H9 (cell line): ENCODE measurements at regions not wholly inside any gene's neighbourhood (a gene's known extent, or its start where the extent isn't known, plus 50 kb on each side); places are given as distances from the start of the nearest gene placed in this dataset.

Source experiments
- DNase-seq: peaks from one replicate; pipeline ENCODE4 v3.0.0-alpha.2; 2017
- H2AFZ ChIP-seq: one replicate; pipeline ENCODE4 v1.6.1; 2013; ENCODE audit warnings: mild to moderate bottlenecking, low read length, control low read depth, moderate library complexity
- H2AK5ac ChIP-seq: 2 replicates; pipeline ENCODE4 v1.6.1; 2013; ENCODE audit warnings: low read length, control low read depth, mixed read lengths; ENCODE audit not compliant: insufficient read length
- H2BK120ac ChIP-seq: one replicate; pipeline ENCODE4 v1.6.1; 2013; ENCODE audit warnings: low read depth, mild to moderate bottlenecking, low read length, control low read depth, inconsistent platforms; ENCODE audit not compliant: poor library complexity, severe bottlenecking
- H2BK12ac ChIP-seq: 2 replicates; pipeline ENCODE4 v1.6.1; 2013; ENCODE audit warnings: low read length, control low read depth, mixed read lengths, low read depth; ENCODE audit not compliant: insufficient read length
- H2BK15ac ChIP-seq: 2 replicates; pipeline ENCODE4 v1.6.1; 2013; ENCODE audit warnings: low read depth, low read length, control low read depth
- H2BK20ac ChIP-seq: one replicate; pipeline ENCODE4 v1.6.1; 2013; ENCODE audit warnings: low read depth, mild to moderate bottlenecking, low read length, control low read depth, inconsistent platforms; ENCODE audit not compliant: poor library complexity, severe bottlenecking
- H2BK5ac ChIP-seq: 2 replicates; pipeline ENCODE4 v1.6.1; 2013; ENCODE audit warnings: low read length, control low read depth, mixed read lengths; ENCODE audit not compliant: insufficient read length
- H3K14ac ChIP-seq: 2 replicates; pipeline ENCODE4 v1.6.1; 2013; ENCODE audit warnings: low read length, control low read depth; ENCODE audit not compliant: insufficient read depth
- H3K18ac ChIP-seq: 2 replicates; pipeline ENCODE4 v1.6.1; 2013; ENCODE audit warnings: low read depth, mild to moderate bottlenecking, mixed read lengths, low read length, control low read depth; ENCODE audit not compliant: insufficient read length
- H3K23ac ChIP-seq: 2 replicates; pipeline ENCODE4 v1.6.1; 2013; ENCODE audit warnings: low read length, control low read depth, mixed read lengths, low read depth; ENCODE audit not compliant: insufficient read length
- H3K23me2 ChIP-seq: 2 replicates; pipeline ENCODE4 v1.6.1; 2013; ENCODE audit warnings: low read depth, mild to moderate bottlenecking, mixed read lengths, low read length, control low read depth; ENCODE audit not compliant: insufficient read length, poor library complexity, severe bottlenecking
- H3K27ac ChIP-seq: 2 replicates; pipeline ENCODE4 v1.5.1; 2013; ENCODE audit warnings: low read length, control low read depth, mixed read lengths, low read depth; ENCODE audit not compliant: insufficient read length
- H3K27me3 ChIP-seq: 2 replicates; pipeline ENCODE4 v1.6.1; 2013; ENCODE audit warnings: low read length, control low read depth, inconsistent platforms; ENCODE audit not compliant: insufficient read depth
- H3K4ac ChIP-seq: 2 replicates; pipeline ENCODE4 v1.6.1; 2013; ENCODE audit warnings: low read depth, mild to moderate bottlenecking, control low read depth, inconsistent platforms, low read length, moderate library complexity
- H3K4me1 ChIP-seq: 2 replicates; pipeline ENCODE4 v1.6.1; 2013; ENCODE audit warnings: low read length, control low read depth, inconsistent platforms; ENCODE audit not compliant: insufficient read depth
- H3K4me2 ChIP-seq: 2 replicates; pipeline ENCODE4 v1.6.1; 2013; ENCODE audit warnings: low read length, control low read depth, mixed read lengths; ENCODE audit not compliant: insufficient read length, insufficient read depth
- H3K56ac ChIP-seq: 2 replicates; pipeline ENCODE4 v1.6.1; 2013; ENCODE audit warnings: low read depth, mild to moderate bottlenecking, mixed read lengths, low read length, control low read depth; ENCODE audit not compliant: insufficient read length
- H3K79me1 ChIP-seq: 2 replicates; pipeline ENCODE4 v1.6.1; 2013; ENCODE audit warnings: low read depth, mild to moderate bottlenecking, moderate library complexity, low read length, control low read depth, inconsistent platforms; ENCODE audit not compliant: insufficient read depth, poor library complexity, severe bottlenecking
- H3K79me2 ChIP-seq: 2 replicates; pipeline ENCODE4 v1.6.1; 2013; ENCODE audit warnings: low read length, control low read depth, inconsistent platforms; ENCODE audit not compliant: insufficient read depth
- H3K9ac ChIP-seq: 2 replicates; pipeline ENCODE4 v1.6.1; 2013; ENCODE audit warnings: low read length, control low read depth, mixed read lengths; ENCODE audit not compliant: insufficient read length; ENCODE audit errors: extremely low read depth
- H3K9me3 ChIP-seq: one replicate; pipeline ENCODE4 v1.6.1; 2013; ENCODE audit warnings: low read depth, low read length, inconsistent platforms; ENCODE audit not compliant: control insufficient read depth
- H3T11ph ChIP-seq: one replicate; pipeline ENCODE4 v1.6.1; 2013; ENCODE audit warnings: mild to moderate bottlenecking, low read length, control low read depth, inconsistent platforms
- H4K20me1 ChIP-seq: one replicate; pipeline ENCODE4 v1.6.1; 2013; ENCODE audit not compliant: control insufficient read depth, insufficient read length, insufficient read depth
- H4K5ac ChIP-seq: 2 replicates; pipeline ENCODE4 v1.6.1; 2013; ENCODE audit warnings: low read depth, mild to moderate bottlenecking, mixed read lengths, low read length, control low read depth; ENCODE audit not compliant: insufficient read length
- H4K8ac ChIP-seq: replicated peaks from 2 replicates; pipeline ENCODE4 v1.6.1; 2013; ENCODE audit warnings: low read length, control low read depth, mixed read lengths, low read depth; ENCODE audit not compliant: insufficient read length
- H4K91ac ChIP-seq: 2 replicates; pipeline ENCODE4 v1.6.1; 2013; ENCODE audit warnings: low read depth, mild to moderate bottlenecking, moderate library complexity, mixed read lengths, low read length, control low read depth; ENCODE audit not compliant: insufficient read length
- H3K27ac Mint-ChIP-seq, 3 experiments: 2 replicates in 2 of 3; 3 replicates in 1 of 3; pipeline ENCODE4 v1.8.0; 2020 to 2021; ENCODE audit warnings: mixed read lengths in 3 of 3, mild to moderate bottlenecking in 1 of 3, moderate library complexity in 1 of 3
- H3K27me3 Mint-ChIP-seq: 2 replicates; pipeline ENCODE4 v1.8.0; 2021; ENCODE audit warnings: low read depth, mild to moderate bottlenecking, moderate library complexity, mixed read lengths
- H3K36me3 Mint-ChIP-seq, 3 experiments: 2 replicates in 2 of 3; 3 replicates in 1 of 3; pipeline ENCODE4 v1.8.0; 2020 to 2021; ENCODE audit warnings: low read depth in 3 of 3, mixed read lengths in 3 of 3; ENCODE audit not compliant: insufficient read depth in 1 of 3
- H3K4me1 Mint-ChIP-seq, 2 experiments: 2 replicates each; pipeline ENCODE4 v1.8.0; 2020; ENCODE audit warnings: mixed read lengths in 2 of 2
- H3K4me3 Mint-ChIP-seq, 2 experiments: 2 replicates in 1 of 2; 3 replicates in 1 of 2; pipeline ENCODE4 v1.8.0; 2020 to 2021; ENCODE audit warnings: mild to moderate bottlenecking in 2 of 2, mixed read lengths in 2 of 2, moderate library complexity in 1 of 2
- H3K9me3 Mint-ChIP-seq, 2 experiments: 2 replicates in 1 of 2; 3 replicates in 1 of 2; pipeline ENCODE4 v1.8.0; 2020; ENCODE audit warnings: mild to moderate bottlenecking in 2 of 2, mixed read lengths in 2 of 2, moderate library complexity in 1 of 2
- CTCF ChIP-seq: fragments of 200-600 bp; sonication (generic); conservative IDR thresholded peaks from 3 replicates; pipeline ENCODE4 v1.8.0; 2021; ENCODE audit warnings: antibody characterized with exemption, mild to moderate bottlenecking
- WGBS: extraction: QIAGEN DNeasy Blood & Tissue Kit; methylation state at CpG from one replicate; pipeline ENCODE4 v1.1.7; 2013; ENCODE audit warnings: missing lambda C conversion rate, low lambda C conversion rate, mixed read lengths; ENCODE audit not compliant: insufficient read length; ENCODE audit errors: extremely low coverage; 5-methylcytosine and 5-hydroxymethylcytosine counted together

GRCh38 chr22:47340851-47341436 is 578.5 kb downstream of the TBC1D22A start:
- TF ChIP-seq CTCF, result no peak
- no peak overlapping the region for H3K27ac ChIP-seq
- H3K14ac ChIP-seq, result no peak overlapping the region
- no peak overlapping the region for H2BK12ac ChIP-seq
- Mint-ChIP-seq H3K36me3 (peaks cover 8 to 38% (median 17%) of the 10 kb centered on the region in 3 experiments), H3K4me1 (no peaks in the 10 kb centered on the region), H3K27ac (no peak overlapping the region), H3K4me3 (no peak overlapping the region), H3K9me3 (peaks cover 79 to 94% of the 10 kb centered on the region in 2 experiments), H3K27me3 (peaks cover 7% of the 10 kb centered on the region)
- H2AFZ ChIP-seq, result no peak overlapping the region
- H4K5ac ChIP-seq, result no peak overlapping the region
- no peaks in the 10 kb centered on the region for H3K4me1 ChIP-seq
- no peak overlapping the region for H2AK5ac ChIP-seq
- no peaks in the 10 kb centered on the region for H4K20me1 ChIP-seq
- no peak overlapping the region for H4K8ac ChIP-seq
- H3K9ac ChIP-seq, result no peak overlapping the region
- H3K18ac ChIP-seq, result no peak overlapping the region
- H3K23me2 ChIP-seq, result no peaks in the 10 kb centered on the region
- no peak overlapping the region for H3T11ph ChIP-seq
- peaks cover 80% of the 10 kb centered on the region for H3K9me3 ChIP-seq
- H3K4ac ChIP-seq, result no peak overlapping the region
- WGBS, result no CpG with 5 or more reads among the region's 5 CpGs
- no peak overlapping the region for H2BK120ac ChIP-seq
- no peak overlapping the region for H2BK5ac ChIP-seq
- no peak overlapping the region for H2BK15ac ChIP-seq
- H4K91ac ChIP-seq, result no peak overlapping the region
- H3K79me1 ChIP-seq, result no peaks in the 10 kb centered on the region
- no peak overlapping the region for H3K56ac ChIP-seq
- no peak for DNase-seq
- no peak overlapping the region for H2BK20ac ChIP-seq
- H3K79me2 ChIP-seq, result no peaks in the 10 kb centered on the region
- H3K27me3 ChIP-seq, result no peaks in the 10 kb centered on the region
- no peak overlapping the region for H3K4me2 ChIP-seq
- no peak overlapping the region for H3K23ac ChIP-seq
